NB4 (cell line): ENCODE measurements at regions not wholly inside any gene's neighbourhood (a gene's known extent, or its start where the extent isn't known, plus 50 kb on each side); places are given as distances from the start of the nearest gene placed in this dataset.

Source experiments
- POLR2A ChIP-seq: IDR thresholded peaks from 2 replicates; pipeline ENCODE4 v1.6.1; 2011; ENCODE audit warnings: mild to moderate bottlenecking; ENCODE audit not compliant: insufficient read length; ENCODE audit errors: extremely low read depth
- TF ChIP-seq, protein P1 (sequence below): IDR thresholded peaks from 2 replicates; pipeline ENCODE4 v1.6.1; 2011; ENCODE audit warnings: low read depth, low read length

DNA sequence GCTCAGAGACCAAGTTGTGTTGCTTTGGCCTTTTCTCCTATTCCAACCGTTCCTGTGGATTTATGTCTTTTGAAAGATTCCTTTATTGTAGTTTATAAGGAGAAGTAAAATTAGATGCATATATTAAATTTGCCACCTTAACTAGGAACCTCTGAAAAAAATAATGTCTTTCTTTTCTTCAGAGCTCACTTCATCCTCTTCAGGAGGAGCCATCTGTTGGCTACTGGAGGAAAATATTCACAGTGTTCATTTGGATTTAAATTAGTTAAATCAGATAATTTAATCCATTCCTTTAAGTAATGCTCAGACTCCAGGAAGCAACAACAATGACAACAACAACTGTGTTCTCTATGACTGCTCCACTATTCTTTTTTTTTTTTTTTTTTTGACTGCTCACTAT lies 164.0 kb downstream of the FASLG start:
- TF ChIP-seq, protein P1, sequence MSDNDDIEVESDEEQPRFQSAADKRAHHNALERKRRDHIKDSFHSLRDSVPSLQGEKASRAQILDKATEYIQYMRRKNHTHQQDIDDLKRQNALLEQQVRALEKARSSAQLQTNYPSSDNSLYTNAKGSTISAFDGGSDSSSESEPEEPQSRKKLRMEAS = no peak
- TF ChIP-seq POLR2A = no peak
